ENCODE measurements at regions not wholly inside any gene's neighbourhood (a gene's known extent, or its start where the extent isn't known, plus 50 kb on each side); places are given as distances from the start of the nearest gene placed in this dataset.
"Not testable (repeated sequence)": the region's sequence is repeated elsewhere in the genome, so short reads cannot be mapped to it uniquely, and the experiment has no call there.

DNA sequence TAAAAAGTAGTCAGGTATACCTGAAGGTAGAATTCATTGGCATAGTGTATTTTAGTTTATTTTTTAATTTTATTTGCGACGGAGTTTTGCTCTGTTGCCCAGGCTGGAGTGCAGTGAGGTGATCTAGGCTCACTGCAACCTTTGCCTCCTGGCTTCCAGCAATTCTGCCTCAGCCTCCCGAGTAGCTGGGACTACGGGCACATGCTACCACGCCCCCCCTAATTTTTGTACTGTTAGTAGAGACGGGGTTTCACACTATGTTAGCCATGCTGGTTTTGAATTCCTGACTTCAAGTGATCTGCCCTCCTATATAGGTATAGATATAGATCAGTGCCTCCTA is 102.8 kb upstream of the PRSS16 start:
- TF ChIP-seq, protein P1, sequence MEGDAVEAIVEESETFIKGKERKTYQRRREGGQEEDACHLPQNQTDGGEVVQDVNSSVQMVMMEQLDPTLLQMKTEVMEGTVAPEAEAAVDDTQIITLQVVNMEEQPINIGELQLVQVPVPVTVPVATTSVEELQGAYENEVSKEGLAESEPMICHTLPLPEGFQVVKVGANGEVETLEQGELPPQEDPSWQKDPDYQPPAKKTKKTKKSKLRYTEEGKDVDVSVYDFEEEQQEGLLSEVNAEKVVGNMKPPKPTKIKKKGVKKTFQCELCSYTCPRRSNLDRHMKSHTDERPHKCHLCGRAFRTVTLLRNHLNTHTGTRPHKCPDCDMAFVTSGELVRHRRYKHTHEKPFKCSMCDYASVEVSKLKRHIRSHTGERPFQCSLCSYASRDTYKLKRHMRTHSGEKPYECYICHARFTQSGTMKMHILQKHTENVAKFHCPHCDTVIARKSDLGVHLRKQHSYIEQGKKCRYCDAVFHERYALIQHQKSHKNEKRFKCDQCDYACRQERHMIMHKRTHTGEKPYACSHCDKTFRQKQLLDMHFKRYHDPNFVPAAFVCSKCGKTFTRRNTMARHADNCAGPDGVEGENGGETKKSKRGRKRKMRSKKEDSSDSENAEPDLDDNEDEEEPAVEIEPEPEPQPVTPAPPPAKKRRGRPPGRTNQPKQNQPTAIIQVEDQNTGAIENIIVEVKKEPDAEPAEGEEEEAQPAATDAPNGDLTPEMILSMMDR (IDR thresholded peaks at IDR 0.05; ENCODE audit: insufficient read depth, low read length, poor library complexity, severe bottlenecking) = no peak
- no peak for DNase-seq (ENCODE audit: low read depth)
- H3K4me3 ChIP-seq (ENCODE audit: low read depth, low read length) = peak overlapping the region; percentile 59
- no peaks in the 10 kb centered on the region for H3K36me3 ChIP-seq (ENCODE audit: control insufficient read depth, insufficient read depth, low read length)
- no peaks in the 10 kb centered on the region for H3K27me3 ChIP-seq (ENCODE audit: control insufficient read depth, insufficient read depth, low read length)

DNA sequence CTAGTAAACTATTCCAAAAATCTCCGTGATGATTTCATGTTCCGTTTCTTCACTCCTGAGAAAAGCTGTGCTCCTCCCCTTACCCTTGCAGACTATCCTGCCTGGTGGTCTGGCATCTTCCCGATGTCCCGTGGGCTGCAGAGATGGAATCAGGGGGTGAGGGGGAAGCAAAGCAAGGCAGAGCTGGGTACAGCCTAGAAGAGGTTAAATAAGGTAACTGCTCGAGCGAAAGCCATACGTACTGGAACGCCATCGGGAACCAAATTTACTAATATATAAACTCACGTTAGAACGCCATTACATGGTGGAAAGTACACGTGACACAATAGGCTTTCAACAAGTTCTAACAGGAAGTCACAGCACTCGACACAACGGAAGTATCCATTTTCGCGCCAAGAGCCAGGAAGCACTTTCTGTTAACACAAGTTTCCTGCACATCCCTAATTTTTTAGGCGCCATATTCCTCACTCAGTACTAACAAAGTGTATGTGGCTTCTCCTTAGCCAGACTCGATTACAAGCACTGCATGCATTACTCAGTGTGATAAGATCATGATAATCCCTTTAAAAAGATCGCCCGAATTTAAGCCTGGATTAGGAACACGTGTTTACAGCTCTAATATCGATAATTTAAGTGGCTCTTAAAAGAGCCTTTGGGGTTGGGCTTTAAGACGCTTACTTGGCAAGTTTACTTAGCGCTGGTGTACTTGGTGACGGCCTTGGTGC is 101.6 kb upstream of the PRSS16 start:
- TF ChIP-seq, protein P1 (IDR thresholded peaks at IDR 0.05; ENCODE audit: insufficient read depth, low read length, poor library complexity, severe bottlenecking) = no peak

DNA sequence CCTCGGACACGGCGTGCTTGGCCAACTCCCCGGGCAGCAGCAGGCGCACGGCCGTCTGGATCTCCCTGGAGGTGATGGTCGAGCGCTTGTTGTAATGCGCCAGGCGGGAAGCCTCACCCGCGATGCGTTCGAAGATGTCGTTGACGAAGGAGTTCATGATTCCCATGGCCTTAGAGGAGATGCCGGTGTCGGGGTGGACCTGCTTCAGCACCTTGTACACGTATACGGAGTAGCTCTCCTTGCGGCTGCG is 101.1 kb upstream of the PRSS16 start:
- not testable (repeated sequence) for H3K27me3 ChIP-seq (ENCODE audit: control insufficient read depth, insufficient read depth, low read length); H3K36me3 ChIP-seq (ENCODE audit: control insufficient read depth, insufficient read depth, low read length); DNase-seq (ENCODE audit: low read depth)
- peak overlapping the region; percentile 59 for H3K4me3 ChIP-seq (ENCODE audit: low read depth, low read length)

More for the DNA sequence above, 101.6 kb upstream of the PRSS16 start:
- Histone ChIP-seq H3K4me3 (ENCODE audit: low read depth, low read length) (peak overlapping the region; percentile 59), H3K36me3 (ENCODE audit: control insufficient read depth, insufficient read depth, low read length) (no peaks in the 10 kb centered on the region), H3K27me3 (ENCODE audit: control insufficient read depth, insufficient read depth, low read length) (no peaks in the 10 kb centered on the region)
- DNase-seq (ENCODE audit: low read depth) = peak; percentile 78

DNA sequence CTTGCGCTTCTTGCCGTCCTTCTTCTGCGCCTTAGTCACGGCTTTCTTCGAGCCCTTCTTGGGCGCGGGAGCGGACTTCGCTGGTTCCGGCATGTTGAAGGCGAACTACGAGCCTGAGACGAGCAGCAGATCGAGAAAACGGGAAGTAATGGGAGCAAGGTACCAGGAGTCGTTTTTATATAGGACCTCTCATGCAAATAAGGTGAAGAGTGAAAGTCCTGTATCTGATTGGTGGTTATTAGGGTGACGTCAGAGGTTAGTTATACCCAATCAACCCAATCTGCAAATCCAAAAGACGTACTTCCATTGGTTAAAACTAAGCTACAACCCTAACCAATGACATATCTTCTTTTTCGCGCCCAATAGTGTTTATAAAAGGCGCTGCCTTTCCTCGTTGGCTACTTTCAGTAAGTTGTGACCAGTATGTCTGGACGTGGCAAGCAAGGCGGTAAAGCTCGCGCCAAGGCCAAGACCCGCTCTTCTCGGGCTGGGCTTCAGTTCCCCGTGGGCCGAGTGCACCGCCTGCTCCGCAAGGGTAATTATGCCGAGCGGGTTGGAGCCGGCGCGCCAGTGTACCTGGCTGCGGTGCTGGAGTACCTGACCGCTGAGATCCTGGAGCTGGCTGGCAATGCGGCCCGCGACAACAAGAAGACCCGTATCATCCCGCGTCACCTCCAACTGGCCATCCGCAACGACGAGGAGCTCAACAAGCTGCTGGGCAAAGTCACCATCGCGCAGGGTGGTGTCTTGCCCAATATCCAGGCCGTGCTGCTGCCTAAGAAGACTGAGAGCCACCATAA is 100.6 kb upstream of the PRSS16 start:
- DNase-seq (ENCODE audit: low read depth) = peak; percentile 99
- no peaks in the 10 kb centered on the region for H3K27me3 ChIP-seq (ENCODE audit: control insufficient read depth, insufficient read depth, low read length)
- peak overlapping the region; percentile 59 for H3K4me3 ChIP-seq (ENCODE audit: low read depth, low read length)
- no peaks in the 10 kb centered on the region for H3K36me3 ChIP-seq (ENCODE audit: control insufficient read depth, insufficient read depth, low read length)
- TF ChIP-seq, protein P1 (IDR thresholded peaks at IDR 0.05; ENCODE audit: insufficient read depth, low read length, poor library complexity, severe bottlenecking) = no peak

DNA sequence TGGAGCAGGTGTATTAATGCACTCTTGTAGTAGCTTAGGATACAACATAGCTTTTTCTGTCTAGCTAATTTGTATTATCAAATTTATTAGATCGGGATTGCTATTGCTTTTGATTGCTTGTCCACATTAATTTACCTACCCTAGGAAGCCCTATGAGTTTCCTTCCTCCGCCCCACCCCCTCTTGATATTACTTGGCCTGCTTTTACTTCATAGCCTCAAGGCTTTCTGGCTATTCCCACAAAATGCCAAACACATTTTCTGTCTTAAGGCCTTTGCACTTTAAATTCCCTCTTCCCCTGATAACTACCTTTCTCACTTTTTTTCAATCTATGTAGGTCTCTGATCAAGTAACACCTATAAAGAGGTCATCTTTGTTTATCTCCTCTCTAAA is 99.1 kb upstream of the PRSS16 start:
- no peak for DNase-seq (ENCODE audit: low read depth)
- H3K36me3 ChIP-seq (ENCODE audit: control insufficient read depth, insufficient read depth, low read length) = no peaks in the 10 kb centered on the region
- H3K27me3 ChIP-seq (ENCODE audit: control insufficient read depth, insufficient read depth, low read length) = no peaks in the 10 kb centered on the region
- no peak overlapping the region for H3K4me3 ChIP-seq (ENCODE audit: low read depth, low read length)
- TF ChIP-seq, protein P1 (IDR thresholded peaks at IDR 0.05; ENCODE audit: insufficient read depth, low read length, poor library complexity, severe bottlenecking) = no peak

DNA sequence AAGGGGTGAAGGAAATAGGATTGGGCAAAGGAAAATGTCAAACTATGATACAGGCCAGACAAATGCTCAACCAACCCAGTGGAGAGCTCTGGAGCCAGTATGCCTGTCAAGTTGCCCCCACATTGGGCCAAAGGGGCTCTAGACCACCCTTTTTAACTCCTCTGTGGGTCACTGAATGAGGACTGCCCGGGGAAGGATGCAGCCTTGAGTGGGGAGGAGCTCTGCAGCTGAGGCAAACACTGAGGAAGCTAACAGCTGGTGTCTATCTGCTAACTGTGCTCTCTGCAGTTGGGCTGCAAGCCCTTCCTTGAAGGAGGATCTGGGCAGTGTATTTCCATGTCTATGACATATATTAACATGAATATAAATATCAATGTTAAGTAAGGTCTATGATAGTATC is 98.4 kb upstream of the PRSS16 start:
- DNase-seq (ENCODE audit: low read depth) = no peak
- Histone ChIP-seq H3K36me3 (ENCODE audit: control insufficient read depth, insufficient read depth, low read length) (no peaks in the 10 kb centered on the region), H3K27me3 (ENCODE audit: control insufficient read depth, insufficient read depth, low read length) (no peaks in the 10 kb centered on the region), H3K4me3 (ENCODE audit: low read depth, low read length) (no peak overlapping the region)
- TF ChIP-seq, protein P1 (IDR thresholded peaks at IDR 0.05; ENCODE audit: insufficient read depth, low read length, poor library complexity, severe bottlenecking) = no peak
